GM11168 (cell line): ENCODE measurements at regions not wholly inside any gene's neighbourhood (a gene's known extent, or its start where the extent isn't known, plus 50 kb on each side); places are given as distances from the start of the nearest gene placed in this dataset.

Source experiments
- in situ Hi-C: fragments of 300-500 bp; cut with MboI; formaldehyde crosslinking; loops from one replicate; pipeline ENCODE4 v1.12.0; 2022; ENCODE audit warnings: low sequenced_read_pairs; ENCODE audit not compliant: unreplicated experiment

DNA sequence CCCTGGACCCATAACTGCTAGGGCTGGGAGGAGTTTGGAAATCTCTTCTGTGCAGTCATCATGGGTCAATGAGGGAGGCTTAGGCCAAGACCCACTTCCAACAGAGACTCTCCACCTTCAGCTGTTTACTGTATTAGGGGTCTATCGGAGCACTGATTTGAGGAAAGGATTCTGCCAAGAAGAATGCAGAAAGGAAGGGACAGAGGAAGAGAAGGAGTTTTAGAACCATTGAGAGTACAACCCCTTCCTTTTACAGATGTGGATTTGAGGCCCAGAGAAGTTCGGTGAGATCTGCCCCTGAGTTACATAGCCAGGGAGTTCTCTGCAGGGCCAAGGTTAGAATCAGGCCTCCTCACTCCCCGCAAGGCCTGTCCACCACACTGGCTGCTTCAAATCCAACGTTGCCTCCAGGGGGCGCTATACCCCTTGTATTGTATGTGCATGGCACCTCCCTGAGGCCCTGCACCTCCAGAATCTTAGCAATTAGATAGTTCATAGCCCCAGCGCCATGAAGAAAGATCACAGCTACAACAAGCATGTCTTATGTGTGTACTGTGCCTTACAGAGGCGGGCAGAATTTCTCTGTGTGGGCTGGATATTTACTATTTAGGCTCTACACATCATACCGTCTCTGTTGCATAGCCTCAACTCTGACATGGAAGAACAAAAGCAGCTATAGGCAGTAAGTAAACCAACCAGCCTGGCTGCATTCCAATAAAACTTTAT is 246.8 kb downstream of the SKIDA1 start:
- in situ Hi-C loops, result loop anchor here (25.0 kb wide), 2 partner anchors 459 to 684 kb away; no protein-coding TSS in a partner anchor

DNA sequence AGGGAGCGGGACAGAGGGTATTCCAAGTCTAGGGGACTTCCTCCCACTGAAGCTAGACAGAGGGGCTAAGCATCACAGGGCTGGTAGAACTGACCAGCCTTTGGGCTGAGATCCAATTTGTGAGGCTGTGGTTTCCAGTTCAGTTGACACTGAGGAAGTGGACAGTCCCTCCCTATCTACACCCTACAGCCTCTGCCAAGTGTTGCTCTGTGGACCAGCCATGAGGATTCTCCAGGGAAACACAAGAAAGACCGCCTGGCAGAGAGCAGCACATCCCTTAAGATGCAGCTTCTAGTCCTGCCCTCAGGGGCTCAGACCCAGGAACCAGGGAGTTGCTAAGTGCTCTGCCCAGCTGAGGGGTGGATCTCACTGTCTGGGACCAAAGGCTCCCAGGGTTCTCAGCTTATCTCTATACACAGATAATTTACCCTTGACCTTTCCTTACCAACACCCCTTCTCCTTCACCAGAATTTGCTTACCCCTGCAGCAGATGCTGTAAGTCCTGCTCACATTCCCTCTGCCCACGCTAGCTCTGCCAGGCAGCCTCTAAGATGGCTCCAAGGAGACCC is 252.0 kb downstream of the SKIDA1 start:
- in situ Hi-C loops, result loop anchor here (25.0 kb wide), 1 partner anchor 411 kb away; no protein-coding TSS in a partner anchor

GRCh38 chr10:21272643-21273399 is 252.7 kb downstream of the SKIDA1 start:
- in situ Hi-C loops, result loop anchor here (25.0 kb wide), 1 partner anchor 411 kb away; no protein-coding TSS in a partner anchor

DNA sequence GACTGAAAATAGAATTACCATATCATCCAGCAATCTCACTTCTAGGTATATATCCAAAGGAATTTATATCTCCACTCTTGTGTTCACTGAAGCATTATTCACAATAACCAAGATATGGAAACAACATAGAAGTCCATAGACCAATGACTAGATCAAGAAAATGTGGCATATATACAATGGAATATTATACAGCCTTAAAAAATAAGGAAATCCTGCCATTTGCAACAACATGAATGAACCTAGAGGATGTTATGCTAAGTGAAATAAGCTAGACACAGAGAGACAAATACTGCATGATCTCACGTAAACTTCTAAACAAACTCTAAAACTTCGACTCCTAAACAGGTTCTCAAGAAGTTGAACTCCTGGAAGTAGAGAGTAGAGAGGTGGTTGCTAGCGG is 254.5 kb downstream of the SKIDA1 start:
- in situ Hi-C loops, result loop anchor here (25.0 kb wide), 1 partner anchor 409 kb away; no protein-coding TSS in a partner anchor

DNA sequence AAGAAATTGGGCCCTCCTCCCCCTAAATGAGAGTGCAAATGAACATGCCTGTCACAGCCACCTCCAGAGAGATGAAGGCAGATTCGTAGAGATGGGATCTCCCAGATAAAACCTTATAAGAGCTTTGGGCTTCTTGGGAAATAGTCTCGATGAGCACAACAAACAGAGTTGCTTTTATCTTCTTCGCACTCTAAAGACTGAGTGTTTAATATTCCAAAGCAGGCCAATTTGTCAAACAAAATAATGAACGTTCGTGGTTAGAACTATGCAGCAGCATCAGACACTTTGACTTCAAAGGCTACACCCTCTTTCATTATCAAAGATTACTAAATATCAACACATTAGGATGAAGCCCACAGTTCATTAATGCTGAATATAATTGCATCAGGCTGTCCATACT is 256.2 kb downstream of the SKIDA1 start:
- in situ Hi-C loops, result loop anchor here (25.0 kb wide), 1 partner anchor 407 kb away; no protein-coding TSS in a partner anchor

DNA sequence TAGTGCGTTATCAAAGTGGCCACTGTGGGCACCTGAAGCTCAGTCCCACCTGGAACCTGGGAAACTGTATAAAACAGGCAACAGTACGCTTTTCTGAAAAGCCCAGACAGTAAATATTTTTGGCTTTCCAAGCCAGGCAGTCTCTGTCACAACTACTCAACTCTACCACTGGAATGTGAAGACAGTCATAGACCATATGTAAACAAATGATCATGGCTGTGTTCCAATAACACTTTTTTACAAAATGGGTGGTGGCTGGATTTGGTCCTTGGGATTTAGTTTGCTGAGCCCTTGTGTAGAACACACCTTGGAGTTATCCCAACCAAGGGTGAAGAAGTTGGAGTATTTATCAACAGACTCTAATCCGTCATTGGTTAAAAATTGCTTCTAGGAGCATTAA is 259.9 kb downstream of the SKIDA1 start:
- in situ Hi-C loops, result loop anchor here (25.0 kb wide), 1 partner anchor 403 kb away; no protein-coding TSS in a partner anchor

GRCh38 chr10:21264271-21264670 is 261.2 kb downstream of the SKIDA1 start:
- in situ Hi-C loops, result loop anchor here (25.0 kb wide), 1 partner anchor 402 kb away; no protein-coding TSS in a partner anchor

- in situ Hi-C loops, result loop anchor here (25.0 kb wide), 1 partner anchor 402 kb away; no protein-coding TSS in a partner anchor
These were observed 261.6 kb downstream of the SKIDA1 start for GRCh38 chr10:21263839-21264238.

- in situ Hi-C loops, result loop anchor here (25.0 kb wide), 1 partner anchor 401 kb away; no protein-coding TSS in a partner anchor
These were observed 262.1 kb downstream of the SKIDA1 start for GRCh38 chr10:21263263-21263803.

DNA sequence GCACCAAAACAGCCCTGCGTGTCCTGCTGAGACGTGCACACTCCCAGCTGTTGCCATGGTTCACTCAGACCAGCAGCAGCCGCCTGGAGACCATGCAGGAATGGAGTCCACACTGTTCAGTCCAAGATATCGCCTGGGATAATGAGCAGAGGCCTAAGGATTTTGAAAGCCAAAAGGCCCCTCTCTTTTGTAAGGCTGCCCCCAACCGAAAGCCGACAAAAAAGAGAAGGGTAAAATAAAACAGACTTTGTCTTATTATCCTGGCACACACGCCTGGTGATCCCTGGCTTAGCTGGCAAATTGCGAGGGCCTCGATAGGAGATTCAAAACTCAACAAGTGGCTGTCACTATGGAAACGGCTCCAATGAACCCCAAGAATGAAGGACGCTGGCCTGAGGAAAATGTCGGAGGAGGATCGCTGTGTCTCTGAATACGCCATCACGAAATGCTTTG is 263.6 kb downstream of the SKIDA1 start:
- in situ Hi-C loops, result loop anchor here (25.0 kb wide), 1 partner anchor 400 kb away; no protein-coding TSS in a partner anchor

GRCh38 chr10:21260506-21261149 is 264.9 kb downstream of the SKIDA1 start:
- in situ Hi-C loops, result loop anchor here (25.0 kb wide), 1 partner anchor 398 kb away; no protein-coding TSS in a partner anchor

- in situ Hi-C loops, result loop anchor here (25.0 kb wide), 1 partner anchor 398 kb away; no protein-coding TSS in a partner anchor
These were observed 265.4 kb downstream of the SKIDA1 start for GRCh38 chr10:21260066-21260465.

GRCh38 chr10:21257919-21258318 is 267.6 kb downstream of the SKIDA1 start:
- in situ Hi-C loops, result loop anchor here (25.0 kb wide), 1 partner anchor 396 kb away; no protein-coding TSS in a partner anchor

- in situ Hi-C loops, result loop anchor here (25.0 kb wide), 1 partner anchor 395 kb away; no protein-coding TSS in a partner anchor
These were observed 268.3 kb downstream of the SKIDA1 start for GRCh38 chr10:21257191-21257590.

DNA sequence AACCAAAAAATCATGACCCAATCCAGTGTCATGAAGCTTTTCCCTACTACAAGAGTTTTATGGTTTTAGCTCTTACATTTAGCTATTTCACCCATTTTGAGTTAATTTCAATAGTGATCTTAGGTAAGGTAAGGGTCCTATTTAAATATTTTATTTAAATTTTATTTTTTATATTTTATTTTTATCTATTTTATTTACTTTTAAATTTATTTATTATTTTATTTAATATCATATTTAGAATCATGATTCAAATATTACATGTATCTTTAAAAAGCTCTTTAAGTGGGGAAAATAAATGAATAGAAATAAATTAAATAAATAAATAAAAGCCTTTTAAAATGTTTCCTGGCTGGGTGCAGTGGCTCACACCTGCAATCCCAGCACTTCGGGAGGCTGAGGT is 276.0 kb downstream of the SKIDA1 start:
- in situ Hi-C loops, result no loop called here

- in situ Hi-C loops, result no loop called here
These were observed 277.9 kb downstream of the SKIDA1 start for GRCh38 chr10:21247592-21247991.

DNA sequence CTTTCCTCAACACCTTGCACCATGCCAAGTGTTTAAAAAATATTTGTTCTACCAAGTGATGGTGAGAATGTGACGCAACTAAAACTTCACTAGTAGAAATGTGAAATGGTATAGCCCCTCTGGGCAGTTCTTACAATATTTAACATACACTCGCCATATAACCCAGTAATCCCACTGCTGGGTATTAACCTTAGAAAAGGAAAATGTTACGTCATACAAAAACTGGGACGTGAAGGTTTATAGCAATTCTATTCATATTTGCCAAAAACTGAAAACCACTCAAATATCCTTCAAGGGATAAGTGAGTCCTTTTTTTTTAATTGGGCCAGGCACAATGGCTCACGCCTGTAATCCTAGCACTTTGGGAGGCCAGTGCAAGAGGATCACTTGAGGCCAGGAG is 279.3 kb downstream of the SKIDA1 start:
- in situ Hi-C loops, result no loop called here

- in situ Hi-C loops, result no loop called here
These were observed 281.7 kb downstream of the SKIDA1 start for GRCh38 chr10:21243748-21244257.

- in situ Hi-C loops, result no loop called here
These were observed 282.6 kb downstream of the SKIDA1 start for GRCh38 chr10:21242915-21243314.
